HS-27A (cell line): ENCODE measurements at regions not wholly inside any gene's neighbourhood (a gene's known extent, or its start where the extent isn't known, plus 50 kb on each side); places are given as distances from the start of the nearest gene placed in this dataset.

Experiments used
- DNase-seq: peaks from one replicate; pipeline ENCODE4 v3.0.0-alpha.2; 2012; ENCODE audit warnings: low read depth, missing footprints

GRCh38 chr3:73954506-73954905 lies 329.8 kb upstream of the PDZRN3 start:
- DNase-seq = no peak

GRCh38 chr3:73952781-73953180 lies 328.0 kb upstream of the PDZRN3 start:
- DNase-seq = no peak

GRCh38 chr3:73950865-73951558 lies 326.3 kb upstream of the PDZRN3 start:
- no peak for DNase-seq

GRCh38 chr3:73945541-73945940 lies 320.8 kb upstream of the PDZRN3 start:
- no peak for DNase-seq

GRCh38 chr3:73939985-73940384 lies 315.2 kb upstream of the PDZRN3 start:
- DNase-seq = no peak

GRCh38 chr3:73933585-73933984 lies 308.8 kb upstream of the PDZRN3 start:
- DNase-seq = no peak

GRCh38 chr3:73927203-73927570 lies 302.4 kb upstream of the PDZRN3 start:
- DNase-seq = no peak

- no peak for DNase-seq
Observed at GRCh38 chr3:73926360-73927202, 301.8 kb upstream of the PDZRN3 start.

- no peak for DNase-seq
Observed at GRCh38 chr3:73925011-73925410, 300.3 kb upstream of the PDZRN3 start.

GRCh38 chr3:73924048-73924447 lies 299.3 kb upstream of the PDZRN3 start:
- DNase-seq = no peak

GRCh38 chr3:73917643-73918042 lies 292.9 kb upstream of the PDZRN3 start:
- no peak for DNase-seq

- no peak for DNase-seq
Observed at GRCh38 chr3:73915886-73916285, 291.1 kb upstream of the PDZRN3 start.

GRCh38 chr3:73908218-73908617 lies 283.5 kb upstream of the PDZRN3 start:
- no peak for DNase-seq

GRCh38 chr3:73901686-73902085 lies 276.9 kb upstream of the PDZRN3 start:
- DNase-seq = no peak

GRCh38 chr3:73894474-73895213 lies 269.9 kb upstream of the PDZRN3 start:
- no peak for DNase-seq

- no peak for DNase-seq
Observed at GRCh38 chr3:73893089-73893488, 268.3 kb upstream of the PDZRN3 start.

GRCh38 chr3:73885862-73886261 lies 261.1 kb upstream of the PDZRN3 start:
- no peak for DNase-seq

GRCh38 chr3:73884361-73884760 lies 259.6 kb upstream of the PDZRN3 start:
- DNase-seq = no peak

GRCh38 chr3:73883497-73883896 lies 258.8 kb upstream of the PDZRN3 start:
- no peak for DNase-seq

GRCh38 chr3:73874606-73875369 lies 250.0 kb upstream of the PDZRN3 start:
- no peak for DNase-seq

GRCh38 chr3:73874161-73874560 lies 249.4 kb upstream of the PDZRN3 start:
- no peak for DNase-seq

- DNase-seq = no peak
Observed at GRCh38 chr3:73868688-73869315, 244.1 kb upstream of the PDZRN3 start.
